Upper lobe of left lung (tissue), 6 donors: ENCODE measurements at regions not wholly inside any gene's neighbourhood (a gene's known extent, or its start where the extent isn't known, plus 50 kb on each side); places are given as distances from the start of the nearest gene placed in this dataset.

ENCODE experiments used
- ATAC-seq, 2 donors: fragments of 200-7000 bp; cut with Tn5 transposase; one replicate each; pipeline ENCODE4 v1.9.1; 2022; ENCODE audit warnings: mild to moderate bottlenecking in 2 of 2, moderate library complexity in 2 of 2; ENCODE audit not compliant: low FRiP score in 2 of 2
- DNase-seq, 2 donors: peaks; one replicate each; pipeline ENCODE4 v3.0.0-alpha.2; 2019 to 2020
- H3K27ac ChIP-seq, 4 donors: fragments of 200-600 bp; sonication (generic); one replicate each; pipeline ENCODE4 v1.5.1; 2016 to 2019
- H3K27me3 ChIP-seq, 4 donors: fragments of 200-600 bp; sonication (generic); one replicate each; pipeline ENCODE4 v1.5.1; 2017 to 2019
- H3K36me3 ChIP-seq, 4 donors: fragments of 200-600 bp; sonication (generic); one replicate each; pipeline ENCODE4 v1.5.1; 2016 to 2019
- H3K4me1 ChIP-seq, 4 donors: fragments of 200-600 bp; sonication (generic); one replicate each; pipeline ENCODE4 v1.5.1; 2018 to 2019
- H3K4me3 ChIP-seq, 4 donors: fragments of 200-600 bp; sonication (generic); one replicate each; pipeline ENCODE4 v1.5.1; 2017 to 2019; ENCODE audit warnings: mild to moderate bottlenecking in 2 of 4, moderate library complexity in 1 of 4
- H3K9me3 ChIP-seq, 4 donors: fragments of 200-600 bp; sonication (generic); one replicate each; pipeline ENCODE4 v1.5.1; 2018 to 2019
- CTCF ChIP-seq, 6 experiments: fragments of 450-650 bp in 4 of 6; fragments of 200-600 bp in 2 of 6; sonication (generic) in 2 of 6; IDR thresholded peaks; one replicate each; pipeline ENCODE4 v1.5.1; 2016 to 2019; ENCODE audit warnings: antibody characterized with exemption in 6 of 6
- EP300 ChIP-seq, 4 donors: sonication (generic); formaldehyde crosslinking; IDR thresholded peaks; one replicate each; pipeline ENCODE4 v1.5.1; 2017; ENCODE audit warnings: antibody characterized with exemption in 4 of 4, control low read depth in 2 of 4
- POLR2A ChIP-seq, 4 donors: fragments of 450-650 bp; IDR thresholded peaks; one replicate each; pipeline ENCODE4 v1.5.1; 2016 to 2017; ENCODE audit warnings: antibody characterized with exemption in 4 of 4, mild to moderate bottlenecking in 2 of 4
- POLR2AphosphoS5 ChIP-seq, 2 donors: sonication (generic); formaldehyde crosslinking; IDR thresholded peaks; one replicate each; pipeline ENCODE4 v1.5.1; 2017; ENCODE audit warnings: antibody characterized with exemption in 2 of 2
- WGBS, 2 donors: methylation state at CpG; one replicate each; pipeline ENCODE4 v1.1.5; 2017 to 2018; 5-methylcytosine and 5-hydroxymethylcytosine counted together
- small RNA-seq, 4 donors: library from RNA; depleted of rRNA; stranded (forward); fragments of <200 nt; gene quantifications; one replicate each; pipeline ENCODE3, GENCODE V24; 2016
- donor health status: DM: no; HTN: no; CAD: no; lungs with moderate emphysema.
- donor health status: DM: no; HTN: yes; CAD: no; lungs with severe emphysema.

- Histone ChIP-seq H3K9me3 (no peaks in the 10 kb centered on the region), H3K4me1 (no peaks in the 10 kb centered on the region), H3K27ac (no peak overlapping the region), H3K4me3 (no peak overlapping the region), H3K36me3 (no peaks in the 10 kb centered on the region), H3K27me3 (no peaks in the 10 kb centered on the region)
- TF ChIP-seq CTCF (IDR thresholded peaks at IDR 0.05) (no peak), EP300 (IDR thresholded peaks at IDR 0.05) (no peak), POLR2AphosphoS5 (IDR thresholded peaks at IDR 0.05) (no peak), POLR2A (IDR thresholded peaks at IDR 0.05) (no peak)
- ATAC-seq (no peak), DNase-seq (no peak)
- WGBS, 2 donors, result 75 to 80% methylated on average over 2 of the region's 2 CpGs
Measured at GRCh38 chr11:43602670-43603069, 77.9 kb upstream of the HSD17B12 start.

- 81 to 82% methylated on average over 2 of the region's 2 CpGs for WGBS, 2 donors
- H3K27ac ChIP-seq, result no peak overlapping the region
- ATAC-seq, result no peak
- DNase-seq, result no peak
- H3K4me3 ChIP-seq, result no peak overlapping the region
- no peaks in the 10 kb centered on the region for H3K4me1 ChIP-seq
- peaks cover 0 to 12% (median 6%) of the 10 kb centered on the region in 4 donors for H3K9me3 ChIP-seq
- no peaks in the 10 kb centered on the region for H3K27me3 ChIP-seq
- H3K36me3 ChIP-seq, result no peaks in the 10 kb centered on the region
- TF ChIP-seq EP300 (IDR thresholded peaks at IDR 0.05) (no peak), POLR2AphosphoS5 (IDR thresholded peaks at IDR 0.05) (no peak), POLR2A (IDR thresholded peaks at IDR 0.05) (no peak), CTCF (IDR thresholded peaks at IDR 0.05) (no peak)
Measured at GRCh38 chr11:43614214-43614613, 66.3 kb upstream of the HSD17B12 start.

GRCh38 chr11:43619863-43620505 lies 60.6 kb upstream of the HSD17B12 start:
- WGBS, 2 donors, result 84 to 90% methylated on average over 4 of the region's 4 CpGs
- TF ChIP-seq CTCF (IDR thresholded peaks at IDR 0.05) (no peak), POLR2A (IDR thresholded peaks at IDR 0.05) (no peak), EP300 (IDR thresholded peaks at IDR 0.05) (no peak), POLR2AphosphoS5 (IDR thresholded peaks at IDR 0.05) (no peak)
- no peak for ATAC-seq

GRCh38 chr11:43626798-43627197 lies 53.7 kb upstream of the HSD17B12 start:
- ATAC-seq, result no peak

More at GRCh38 chr11:43619863-43620505, 60.6 kb upstream of the HSD17B12 start:
- H3K36me3 ChIP-seq, result no peaks in the 10 kb centered on the region
- no peaks in the 10 kb centered on the region for H3K9me3 ChIP-seq
- no peak for DNase-seq
- H3K27me3 ChIP-seq, result no peaks in the 10 kb centered on the region
- no peak overlapping the region for H3K4me3 ChIP-seq
- H3K27ac ChIP-seq, result no peak overlapping the region
- H3K4me1 ChIP-seq, result no peaks in the 10 kb centered on the region

More at GRCh38 chr11:43626798-43627197, 53.7 kb upstream of the HSD17B12 start:
- WGBS, 2 donors, result 48 to 53% methylated on average over 3 of the region's 3 CpGs
- TF ChIP-seq EP300 (IDR thresholded peaks at IDR 0.05), result no peak
- no peaks in the 10 kb centered on the region for H3K9me3 ChIP-seq
- H3K4me3 ChIP-seq, result no peak overlapping the region
- H3K27ac ChIP-seq, result no peak overlapping the region
- H3K36me3 ChIP-seq, result no peaks in the 10 kb centered on the region
- no peak for DNase-seq
- H3K4me1 ChIP-seq, result no peaks in the 10 kb centered on the region
- no peaks in the 10 kb centered on the region for H3K27me3 ChIP-seq

Small RNAs in the stretch of these regions (small RNA-seq; reads per million reads assigned to genes)
- 0 to 0.06 (median 0) reads per million in 4 donors for gene MIR129-2
- 0 to 0.22 (median 0) reads per million in 4 donors for gene MIR670
